Panc1 (cell line): ENCODE measurements at regions not wholly inside any gene's neighbourhood (a gene's known extent, or its start where the extent isn't known, plus 50 kb on each side); places are given as distances from the start of the nearest gene placed in this dataset.

ENCODE experiments used
- ATAC-seq: fragments of 200-7000 bp; cut with Tn5 transposase; 2 replicates; pipeline ENCODE4 v1.9.1; 2020; ENCODE audit warnings: mild to moderate bottlenecking, moderate library complexity
- BruUV-seq: library from RNA; stranded (reverse); fragments of 400-500 nt; replicated peaks from 2 replicates; lab custom pipeline; 2021; lab: Mats Ljungman, UMichigan
- CTCF ChIA-PET: fragments of 300-600 bp; sonication (Branson Sonifier 250); formaldehyde crosslinking; loops from one replicate; lab custom pipeline; 2022; ENCODE audit warnings: antibody characterized with exemption; lab: Charles Lee
- POLR2A ChIA-PET: fragments of 300-600 bp; sonication (Branson Sonifier 250); formaldehyde crosslinking; loops from one replicate; lab custom pipeline; 2022; ENCODE audit warnings: antibody characterized with exemption; lab: Charles Lee
- DNase-seq: peaks from one replicate; pipeline ENCODE4 v3.0.0-alpha.2; 2010; ENCODE audit warnings: low read depth, low spot score
- H3K27ac ChIP-seq: 2 replicates; pipeline ENCODE4 v1.5.1; 2011; ENCODE audit warnings: mild to moderate bottlenecking, low read length, inconsistent platforms
- H3K27me3 ChIP-seq: fragments of 200-500 bp; sonication (Bioruptor generic); 2 replicates; pipeline ENCODE4 v1.6.0; 2014; ENCODE audit warnings: low read length, inconsistent platforms; ENCODE audit not compliant: control insufficient read depth, insufficient read depth
- H3K36me3 ChIP-seq: fragments of 200-500 bp; sonication (Bioruptor generic); 2 replicates; pipeline ENCODE4 v1.5.1; 2014; ENCODE audit warnings: inconsistent platforms, mild to moderate bottlenecking, low read length, moderate library complexity; ENCODE audit not compliant: control insufficient read depth, insufficient read depth
- H3K4me1 ChIP-seq: 2 replicates; pipeline ENCODE4 v1.5.1; 2011; ENCODE audit warnings: inconsistent platforms, mild to moderate bottlenecking, low read length, moderate library complexity; ENCODE audit not compliant: control insufficient read depth, insufficient read depth
- H3K4me3 ChIP-seq, 2 experiments: 2 replicates each; pipeline ENCODE4 v1.5.1; 2011 to 2012; ENCODE audit warnings: low read depth in 2 of 2, low read length in 2 of 2, mild to moderate bottlenecking in 2 of 2, inconsistent platforms in 1 of 2, moderate library complexity in 1 of 2
- H3K9me3 ChIP-seq: fragments of 200-500 bp; sonication (Bioruptor generic); 2 replicates; pipeline ENCODE4 v1.5.1; 2014; ENCODE audit warnings: low read depth, mild to moderate bottlenecking, inconsistent platforms, low read length, moderate library complexity; ENCODE audit not compliant: control insufficient read depth, insufficient read depth
- CTCF ChIP-seq: fragments of 450-650 bp; IDR thresholded peaks from 2 replicates; pipeline ENCODE4 v1.5.1; 2017; ENCODE audit warnings: mild to moderate bottlenecking
- POLR2AphosphoS5 ChIP-seq: IDR thresholded peaks from 2 replicates; pipeline ENCODE4 v1.6.1; 2012; ENCODE audit warnings: mild to moderate bottlenecking, low read depth, low read length, moderate library complexity
- REST ChIP-seq, 2 experiments: IDR thresholded peaks; 2 replicates each; pipeline ENCODE4 v1.6.1; 2011 to 2012; ENCODE audit warnings: low read depth in 2 of 2, control low read depth in 1 of 2, low read length in 1 of 2, mild to moderate bottlenecking in 1 of 2, moderate library complexity in 1 of 2; ENCODE audit not compliant: insufficient read depth in 1 of 2
- SIN3A ChIP-seq: IDR thresholded peaks from 2 replicates; pipeline ENCODE4 v1.6.1; 2012; ENCODE audit warnings: low read depth, mild to moderate bottlenecking, low read length, moderate library complexity, borderline replicate concordance; ENCODE audit not compliant: insufficient read depth
- TCF7L2 ChIP-seq: IDR thresholded peaks from 2 replicates; pipeline ENCODE4 v1.6.1; 2011; ENCODE audit warnings: mild to moderate bottlenecking, low read depth, low read length, inconsistent platforms
- in situ Hi-C: cut with HindIII; loops from 2 replicates; pipeline ENCODE4 v1.10.0; 2016; ENCODE audit warnings: low sequenced_read_pairs, low pct_unique_long_range_greater_than_20kb
- intact Hi-C: fragments of 100-400 bp; cut with micrococcal nuclease; formaldehyde crosslinking; loops from one replicate; pipeline ENCODE4 v1.10.0; 2022; ENCODE audit not compliant: unreplicated experiment

GRCh38 chr5:157955541-157956172 is 96.7 kb upstream of the CLINT1 start:
- ChIA-PET CTCF (no interaction called here), POLR2A (no interaction called here)
- Histone ChIP-seq H3K4me1 (no peaks in the 10 kb centered on the region), H3K9me3 (no peaks in the 10 kb centered on the region), H3K36me3 (no peaks in the 10 kb centered on the region), H3K27me3 (no peaks in the 10 kb centered on the region; the same call in 1 of the 2 replicates), H3K27ac (no peak overlapping the region), H3K4me3 (no peak overlapping the region)
- BruUV-seq = no TSS peak
- TF ChIP-seq TCF7L2 (no peak), REST (IDR thresholded peaks at IDR 0.05; ENCODE audit: insufficient read depth in 1 of 2, low read depth in 2 of 2, low read length in 1 of 2) (no peak), POLR2AphosphoS5 (no peak), CTCF (no peak), SIN3A (no peak)
- in situ Hi-C loops = no loop called here
- ATAC-seq (no peak), DNase-seq (no peak)
- intact Hi-C loops = no loop called here

GRCh38 chr5:157952374-157952685 is 93.4 kb upstream of the CLINT1 start:
- TF ChIP-seq REST (IDR thresholded peaks at IDR 0.05; ENCODE audit: insufficient read depth in 1 of 2, low read depth in 2 of 2, low read length in 1 of 2) (no peak), SIN3A (no peak), POLR2AphosphoS5 (no peak), TCF7L2 (no peak), CTCF (no peak)
- intact Hi-C loops (no loop called here), in situ Hi-C loops (no loop called here)
- ChIA-PET CTCF (interaction anchor here (0.6 kb wide), 1 partner anchor 9 kb away, joined by 6 read pairs; no protein-coding TSS in a partner anchor), POLR2A (no interaction called here)
- no TSS peak for BruUV-seq
- Histone ChIP-seq H3K4me1 (0 out of 2 replicates have a peak, but pooled peaks cover 2% of the 10 kb centered on the region), H3K4me3 (no peak overlapping the region), H3K27me3 (no peaks in the 10 kb centered on the region; the same call in 1 of the 2 replicates), H3K27ac (no peak overlapping the region), H3K36me3 (no peaks in the 10 kb centered on the region), H3K9me3 (no peaks in the 10 kb centered on the region)
- DNase-seq (no peak), ATAC-seq (no peak)
